ENCODE measurements at regions not wholly inside any gene's neighbourhood (a gene's known extent, or its start where the extent isn't known, plus 50 kb on each side); places are given as distances from the start of the nearest gene placed in this dataset.

DNA sequence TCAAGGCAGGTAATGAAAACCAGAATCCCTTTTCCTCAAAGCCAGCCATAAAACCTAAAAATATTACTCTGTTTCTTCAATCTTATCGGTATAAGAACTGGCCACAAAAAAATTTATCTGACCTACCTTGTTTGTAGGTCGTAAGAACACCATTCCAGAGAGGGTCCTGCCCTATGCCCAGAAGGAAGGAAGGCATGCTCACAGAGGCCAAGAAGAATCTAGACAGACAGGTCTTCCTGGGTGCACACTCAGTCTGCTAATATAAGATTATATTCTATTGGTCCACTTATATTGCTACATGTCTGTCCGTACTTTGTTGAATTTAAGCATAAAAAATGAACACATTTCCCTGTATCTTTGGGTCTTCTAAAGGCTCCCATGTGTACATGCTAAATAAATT is 2136.1 kb upstream of the PCDH20 start:
- H3K27me3 ChIP-seq (ENCODE audit: insufficient read depth, low read length), result no peaks in the 10 kb centered on the region
- no peaks in the 10 kb centered on the region for H4K20me1 ChIP-seq (ENCODE audit: insufficient read depth, low read length)
- no peak overlapping the region for H3K27ac ChIP-seq (ENCODE audit: low read depth, low read length)
- no peaks in the 10 kb centered on the region for H3K36me3 ChIP-seq (ENCODE audit: insufficient read depth, low read length)
- DNase-seq (ENCODE audit: insufficient read length, low spot score, missing footprints), result no peak
- H2AFZ ChIP-seq (ENCODE audit: low read length), result peak overlapping the region; percentile 50
- H3K79me2 ChIP-seq (ENCODE audit: insufficient read depth, low read length), result no peaks in the 10 kb centered on the region
- no peak overlapping the region for H3K4me3 ChIP-seq (ENCODE audit: insufficient read depth, low read length)
- TF ChIP-seq, protein P1, sequence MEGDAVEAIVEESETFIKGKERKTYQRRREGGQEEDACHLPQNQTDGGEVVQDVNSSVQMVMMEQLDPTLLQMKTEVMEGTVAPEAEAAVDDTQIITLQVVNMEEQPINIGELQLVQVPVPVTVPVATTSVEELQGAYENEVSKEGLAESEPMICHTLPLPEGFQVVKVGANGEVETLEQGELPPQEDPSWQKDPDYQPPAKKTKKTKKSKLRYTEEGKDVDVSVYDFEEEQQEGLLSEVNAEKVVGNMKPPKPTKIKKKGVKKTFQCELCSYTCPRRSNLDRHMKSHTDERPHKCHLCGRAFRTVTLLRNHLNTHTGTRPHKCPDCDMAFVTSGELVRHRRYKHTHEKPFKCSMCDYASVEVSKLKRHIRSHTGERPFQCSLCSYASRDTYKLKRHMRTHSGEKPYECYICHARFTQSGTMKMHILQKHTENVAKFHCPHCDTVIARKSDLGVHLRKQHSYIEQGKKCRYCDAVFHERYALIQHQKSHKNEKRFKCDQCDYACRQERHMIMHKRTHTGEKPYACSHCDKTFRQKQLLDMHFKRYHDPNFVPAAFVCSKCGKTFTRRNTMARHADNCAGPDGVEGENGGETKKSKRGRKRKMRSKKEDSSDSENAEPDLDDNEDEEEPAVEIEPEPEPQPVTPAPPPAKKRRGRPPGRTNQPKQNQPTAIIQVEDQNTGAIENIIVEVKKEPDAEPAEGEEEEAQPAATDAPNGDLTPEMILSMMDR (IDR thresholded peaks at IDR 0.05; ENCODE audit: extremely low read depth, low read depth, low read length), result no peak
- H3K4me2 ChIP-seq (ENCODE audit: insufficient read depth, low read length), result no peak overlapping the region
- no peaks in the 10 kb centered on the region for H3K4me1 ChIP-seq (ENCODE audit: insufficient read depth, low read length)
- no peaks in the 10 kb centered on the region for H3K9me3 ChIP-seq (ENCODE audit: low read depth, low read length)

DNA sequence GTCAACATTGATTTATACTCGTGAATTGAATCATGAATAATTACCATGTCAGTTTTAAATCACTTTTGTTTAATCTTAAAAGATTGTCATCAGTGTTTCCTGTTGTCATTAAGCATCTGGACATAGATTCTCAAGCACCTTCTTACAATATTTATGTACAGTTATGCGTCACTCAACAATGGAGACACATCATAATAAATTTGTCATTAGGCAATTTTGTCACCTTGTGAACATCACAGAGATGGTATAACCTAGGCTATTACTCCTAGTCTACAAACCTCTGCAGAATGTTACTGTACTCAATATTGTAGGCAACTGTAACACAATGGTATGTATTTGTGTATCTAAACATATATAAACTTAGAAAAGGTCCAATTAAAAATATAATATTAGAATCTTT is 2130.9 kb upstream of the PCDH20 start:
- H3K4me3 ChIP-seq (ENCODE audit: insufficient read depth, low read length), result no peak overlapping the region
- TF ChIP-seq, protein P1 (IDR thresholded peaks at IDR 0.05; ENCODE audit: extremely low read depth, low read depth, low read length), result no peak
- H3K4me2 ChIP-seq (ENCODE audit: insufficient read depth, low read length), result no peak overlapping the region
- DNase-seq (ENCODE audit: insufficient read length, low spot score, missing footprints), result no peak
- H4K20me1 ChIP-seq (ENCODE audit: insufficient read depth, low read length), result no peaks in the 10 kb centered on the region
- H2AFZ ChIP-seq (ENCODE audit: low read length), result no peak overlapping the region
- no peaks in the 10 kb centered on the region for H3K4me1 ChIP-seq (ENCODE audit: insufficient read depth, low read length)
- H3K27ac ChIP-seq (ENCODE audit: low read depth, low read length), result no peak overlapping the region
- no peaks in the 10 kb centered on the region for H3K27me3 ChIP-seq (ENCODE audit: insufficient read depth, low read length)
- H3K79me2 ChIP-seq (ENCODE audit: insufficient read depth, low read length), result no peaks in the 10 kb centered on the region
- H3K9me3 ChIP-seq (ENCODE audit: low read depth, low read length), result no peaks in the 10 kb centered on the region
- no peaks in the 10 kb centered on the region for H3K36me3 ChIP-seq (ENCODE audit: insufficient read depth, low read length)

DNA sequence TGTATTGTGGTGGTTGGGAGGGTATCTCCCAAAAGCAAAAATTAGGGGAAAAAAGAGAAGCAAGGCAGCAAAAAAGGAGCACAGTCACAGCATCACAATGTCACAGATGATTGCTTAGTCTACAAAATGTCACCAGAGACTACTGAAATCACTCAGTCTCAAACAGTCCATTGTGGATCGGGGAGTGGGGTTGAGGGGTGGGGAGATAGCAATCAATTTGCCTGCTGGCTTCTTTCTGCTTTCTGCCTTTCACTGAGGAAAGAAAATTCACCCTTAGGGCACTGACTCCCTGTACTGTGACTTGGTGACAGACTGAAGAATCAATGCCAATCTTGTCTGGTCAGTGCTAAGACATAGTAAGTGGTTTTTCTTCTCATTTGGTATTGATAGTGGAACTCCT is 2127.1 kb upstream of the PCDH20 start:
- Histone ChIP-seq H3K79me2 (ENCODE audit: insufficient read depth, low read length) (no peaks in the 10 kb centered on the region), H3K9me3 (ENCODE audit: low read depth, low read length) (no peaks in the 10 kb centered on the region), H3K36me3 (ENCODE audit: insufficient read depth, low read length) (no peaks in the 10 kb centered on the region), H4K20me1 (ENCODE audit: insufficient read depth, low read length) (no peaks in the 10 kb centered on the region), H3K4me2 (ENCODE audit: insufficient read depth, low read length) (no peak overlapping the region), H3K4me3 (ENCODE audit: insufficient read depth, low read length) (no peak overlapping the region), H3K27me3 (ENCODE audit: insufficient read depth, low read length) (no peaks in the 10 kb centered on the region), H3K27ac (ENCODE audit: low read depth, low read length) (no peak overlapping the region), H2AFZ (ENCODE audit: low read length) (no peak overlapping the region), H3K4me1 (ENCODE audit: insufficient read depth, low read length) (no peaks in the 10 kb centered on the region)
- TF ChIP-seq, protein P1 (IDR thresholded peaks at IDR 0.05; ENCODE audit: extremely low read depth, low read depth, low read length), result no peak
- no peak for DNase-seq (ENCODE audit: insufficient read length, low spot score, missing footprints)

DNA sequence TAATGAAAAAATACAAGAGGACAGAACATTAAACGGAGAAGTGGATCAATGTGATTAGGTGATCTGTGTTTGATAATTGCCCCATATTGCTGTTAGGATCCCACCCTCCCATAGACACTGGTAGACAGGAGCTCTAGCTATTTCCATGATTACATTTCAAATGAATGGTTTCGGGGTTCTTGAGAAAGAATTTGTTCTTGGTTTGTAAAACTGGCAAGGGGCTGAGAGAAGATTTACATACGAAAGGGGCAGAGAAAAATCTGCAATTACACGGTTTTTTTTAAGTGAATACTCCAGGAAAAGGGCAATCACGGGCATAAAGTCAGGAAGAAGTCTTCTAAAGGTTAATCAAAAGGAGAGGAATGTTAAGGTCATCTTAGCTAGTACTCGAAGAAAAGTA is 2125.7 kb upstream of the PCDH20 start:
- no peaks in the 10 kb centered on the region for H3K36me3 ChIP-seq (ENCODE audit: insufficient read depth, low read length)
- no peaks in the 10 kb centered on the region for H3K27me3 ChIP-seq (ENCODE audit: insufficient read depth, low read length)
- no peaks in the 10 kb centered on the region for H4K20me1 ChIP-seq (ENCODE audit: insufficient read depth, low read length)
- H3K4me1 ChIP-seq (ENCODE audit: insufficient read depth, low read length), result no peaks in the 10 kb centered on the region
- H3K27ac ChIP-seq (ENCODE audit: low read depth, low read length), result no peak overlapping the region
- H3K9me3 ChIP-seq (ENCODE audit: low read depth, low read length), result no peaks in the 10 kb centered on the region
- TF ChIP-seq, protein P1 (IDR thresholded peaks at IDR 0.05; ENCODE audit: extremely low read depth, low read depth, low read length), result no peak
- no peak overlapping the region for H3K4me2 ChIP-seq (ENCODE audit: insufficient read depth, low read length)
- H2AFZ ChIP-seq (ENCODE audit: low read length), result peak overlapping the region; percentile 40
- no peaks in the 10 kb centered on the region for H3K79me2 ChIP-seq (ENCODE audit: insufficient read depth, low read length)
- H3K4me3 ChIP-seq (ENCODE audit: insufficient read depth, low read length), result no peak overlapping the region
- no peak for DNase-seq (ENCODE audit: insufficient read length, low spot score, missing footprints)

Measured in osteoblast (primary cell).